Gastrocnemius medialis (tissue), 4 donors: ENCODE measurements at regions not wholly inside any gene's neighbourhood (a gene's known extent, or its start where the extent isn't known, plus 50 kb on each side); places are given as distances from the start of the nearest gene placed in this dataset.

Experiments
- ATAC-seq, 2 donors: fragments of 150-250 bp; one replicate each; pipeline ENCODE4 v1.9.1; 2016
- DNase-seq, 2 donors: peaks; one replicate each; pipeline ENCODE4 v3.0.0-alpha.2; 2019
- H3K27ac ChIP-seq, 4 donors: fragments of 200-600 bp; sonication (generic); 1 replicate in 1 of 4; 2 replicates in 3 of 4; pipeline ENCODE4 v1.5.1; 2016 to 2018; ENCODE audit warnings: mild to moderate bottlenecking in 2 of 4, moderate library complexity in 1 of 4
- H3K27me3 ChIP-seq, 3 donors: fragments of 200-600 bp; sonication (generic) in 2 of 3; 1 replicate in 1 of 3; 2 replicates in 2 of 3; pipeline versions ENCODE4 v1.5.1 to v1.6.0; 2016 to 2019; ENCODE audit warnings: mild to moderate bottlenecking in 1 of 3, moderate library complexity in 1 of 3
- H3K36me3 ChIP-seq, 2 donors: fragments of 200-600 bp; sonication (generic) in 1 of 2; one replicate each; pipeline ENCODE4 v1.5.1; 2017 to 2018
- H3K4me1 ChIP-seq, 2 donors: fragments of 200-600 bp; sonication (generic) in 1 of 2; one replicate each; pipeline ENCODE4 v1.5.1; 2016 to 2017; ENCODE audit warnings: mild to moderate bottlenecking in 2 of 2
- H3K4me3 ChIP-seq, 4 donors: fragments of 200-600 bp; sonication (generic) in 3 of 4; 1 replicate in 1 of 4; 2 replicates in 3 of 4; pipeline ENCODE4 v1.5.1; 2016 to 2019; ENCODE audit warnings: mild to moderate bottlenecking in 2 of 4
- H3K9me3 ChIP-seq, 3 donors: fragments of 200-600 bp; sonication (generic) in 2 of 3; 1 replicate in 1 of 3; 2 replicates in 2 of 3; pipeline ENCODE4 v1.5.1; 2016 to 2019
- CTCF ChIP-seq, 5 experiments: fragments of 450-650 bp in 3 of 5; fragments of 200-600 bp in 2 of 5; sonication (generic) in 2 of 5; IDR thresholded peaks in 4 of 5; conservative IDR thresholded peaks in 1 of 5; 1 replicate in 4 of 5; 2 replicates in 1 of 5; pipeline ENCODE4 v1.5.1; 2016 to 2019; ENCODE audit warnings: antibody characterized with exemption in 5 of 5, mild to moderate bottlenecking in 3 of 5, moderate library complexity in 3 of 5
- POLR2A ChIP-seq, 2 donors: fragments of 450-650 bp; IDR thresholded peaks; one replicate each; pipeline ENCODE4 v1.6.1; 2017; ENCODE audit warnings: antibody characterized with exemption in 2 of 2, mild to moderate bottlenecking in 2 of 2, moderate library complexity in 2 of 2
- in situ Hi-C, 4 donors: fragments of 200-750 bp; cut with MboI; loops; one replicate each; pipeline versions ENCODE4 v1.15.0 to v1.8.0; 2017; ENCODE audit warnings: low sequenced_read_pairs in 4 of 4
- intact Hi-C: fragments of 100-400 bp; cut with DNase I; formaldehyde crosslinking; loops from one replicate; pipeline ENCODE4 v1.15.1; 2023; ENCODE audit warnings: low total_unique reads

- Histone ChIP-seq H3K36me3 (no peaks in the 10 kb centered on the region), H3K4me1 (no peaks in the 10 kb centered on the region), H3K27me3 (no peaks in the 10 kb centered on the region), H3K4me3 (no peak overlapping the region), H3K27ac (no peak overlapping the region), H3K9me3 (no peaks in the 10 kb centered on the region)
- ATAC-seq = no peak
- no peak for DNase-seq
- intact Hi-C loops = no loop called here
- TF ChIP-seq CTCF (IDR thresholded peaks at IDR 0.05 in 4 of 5, conservative IDR thresholded peaks at IDR 0.05 in 1 of 5) = no peak
- no peak for TF ChIP-seq POLR2A (IDR thresholded peaks at IDR 0.05)
- in situ Hi-C loops = loop anchor here in 1 of 4 donors (25.0 kb wide), 1 partner anchor 401 kb away; no protein-coding TSS in a partner anchor
These were observed 205.9 kb upstream of the IL12B start for GRCh38 chr5:159536166-159536565.

- no peak overlapping the region for H3K27ac ChIP-seq
- H3K36me3 ChIP-seq = no peaks in the 10 kb centered on the region
- in situ Hi-C loops = loop anchor here in 1 of 4 donors (25.0 kb wide), 1 partner anchor 401 kb away; no protein-coding TSS in a partner anchor
- H3K4me1 ChIP-seq = no peaks in the 10 kb centered on the region
- H3K4me3 ChIP-seq = no peak overlapping the region
- DNase-seq (no peak), ATAC-seq (no peak)
- no peak for TF ChIP-seq POLR2A (IDR thresholded peaks at IDR 0.05)
- no peak for TF ChIP-seq CTCF (IDR thresholded peaks at IDR 0.05 in 4 of 5, conservative IDR thresholded peaks at IDR 0.05 in 1 of 5)
- H3K9me3 ChIP-seq = no peaks in the 10 kb centered on the region
- no peaks in the 10 kb centered on the region for H3K27me3 ChIP-seq
- intact Hi-C loops = no loop called here
These were observed 206.4 kb upstream of the IL12B start for GRCh38 chr5:159536646-159537045.

- Histone ChIP-seq H3K4me1 (no peaks in the 10 kb centered on the region), H3K9me3 (no peaks in the 10 kb centered on the region), H3K27ac (no peak overlapping the region), H3K27me3 (no peaks in the 10 kb centered on the region), H3K4me3 (no peak overlapping the region), H3K36me3 (no peaks in the 10 kb centered on the region)
- DNase-seq (no peak), ATAC-seq (no peak)
- intact Hi-C loops (no loop called here), in situ Hi-C loops (loop anchor here in 1 of 4 donors (25.0 kb wide), 1 partner anchor 398 kb away; no protein-coding TSS in a partner anchor)
- no peak for TF ChIP-seq POLR2A (IDR thresholded peaks at IDR 0.05)
- TF ChIP-seq CTCF (IDR thresholded peaks at IDR 0.05 in 4 of 5, conservative IDR thresholded peaks at IDR 0.05 in 1 of 5) = no peak
These were observed 209.4 kb upstream of the IL12B start for GRCh38 chr5:159539678-159540077.

- intact Hi-C loops (no loop called here), in situ Hi-C loops (loop anchor here in 1 of 4 donors (25.0 kb wide), 1 partner anchor 394 kb away; no protein-coding TSS in a partner anchor)
- H3K27ac ChIP-seq = no peak overlapping the region
- H3K4me3 ChIP-seq = no peak overlapping the region
- no peaks in the 10 kb centered on the region for H3K27me3 ChIP-seq
- TF ChIP-seq CTCF (IDR thresholded peaks at IDR 0.05 in 4 of 5, conservative IDR thresholded peaks at IDR 0.05 in 1 of 5) (no peak), POLR2A (IDR thresholded peaks at IDR 0.05) (no peak)
- H3K9me3 ChIP-seq = no peaks in the 10 kb centered on the region
- H3K36me3 ChIP-seq = no peaks in the 10 kb centered on the region
- ATAC-seq (no peak), DNase-seq (no peak)
- H3K4me1 ChIP-seq = no peaks in the 10 kb centered on the region
These were observed 213.0 kb upstream of the IL12B start for GRCh38 chr5:159543326-159543725.

- Histone ChIP-seq H3K27ac (no peak overlapping the region), H3K36me3 (no peaks in the 10 kb centered on the region), H3K4me3 (no peak overlapping the region), H3K9me3 (no peaks in the 10 kb centered on the region), H3K27me3 (no peaks in the 10 kb centered on the region), H3K4me1 (no peaks in the 10 kb centered on the region)
- DNase-seq (no peak), ATAC-seq (no peak)
- TF ChIP-seq POLR2A (IDR thresholded peaks at IDR 0.05) (no peak), CTCF (IDR thresholded peaks at IDR 0.05 in 4 of 5, conservative IDR thresholded peaks at IDR 0.05 in 1 of 5) (no peak)
- in situ Hi-C loops (loop anchor here in 1 of 4 donors (25.0 kb wide), 1 partner anchor 392 kb away; no protein-coding TSS in a partner anchor), intact Hi-C loops (no loop called here)
These were observed 214.9 kb upstream of the IL12B start for GRCh38 chr5:159545156-159545555.
